Lung (tissue), 11 donors: ENCODE measurements at regions not wholly inside any gene's neighbourhood (a gene's known extent, or its start where the extent isn't known, plus 50 kb on each side); places are given as distances from the start of the nearest gene placed in this dataset.
"Not testable (repeated sequence)": the region's sequence is repeated elsewhere in the genome, so short reads cannot be mapped to it uniquely, and the experiment has no call there.

ENCODE experiments used
- ATAC-seq: fragments of 200-7000 bp; cut with Tn5 transposase; one replicate; pipeline ENCODE4 v1.9.1; 2020; ENCODE audit warnings: moderate number of reproducible peaks; ENCODE audit not compliant: insufficient read depth, low FRiP score
- DNase-seq, 3 donors: peaks; one replicate each; pipeline ENCODE4 v3.0.0-alpha.2; 2013 to 2017
- H3K27ac ChIP-seq, 2 donors: one replicate each; pipeline ENCODE4 v1.5.1; 2013; ENCODE audit warnings: mild to moderate bottlenecking in 2 of 2, moderate library complexity in 2 of 2, control low read depth in 1 of 2, inconsistent platforms in 1 of 2, low read depth in 1 of 2, low read length in 1 of 2
- H3K27me3 ChIP-seq, 3 donors: one replicate each; pipeline ENCODE4 v1.5.1; 2013; ENCODE audit warnings: low read length in 2 of 3; ENCODE audit not compliant: control insufficient read depth in 3 of 3, insufficient read depth in 3 of 3
- H3K36me3 ChIP-seq, 4 donors: one replicate each; pipeline ENCODE4 v1.5.1; 2013; ENCODE audit warnings: low read length in 4 of 4, mild to moderate bottlenecking in 1 of 4, moderate library complexity in 1 of 4; ENCODE audit not compliant: control insufficient read depth in 4 of 4, insufficient read depth in 4 of 4
- H3K4me1 ChIP-seq, 5 donors: one replicate each; pipeline ENCODE4 v1.5.1; 2013; ENCODE audit warnings: low read length in 5 of 5, mild to moderate bottlenecking in 2 of 5, moderate library complexity in 1 of 5; ENCODE audit not compliant: control insufficient read depth in 5 of 5, insufficient read depth in 5 of 5
- H3K4me3 ChIP-seq: one replicate; pipeline ENCODE4 v1.5.1; 2013; ENCODE audit warnings: mild to moderate bottlenecking, control low read depth, moderate library complexity
- H3K9ac ChIP-seq, 2 donors: one replicate each; pipeline ENCODE4 v1.5.1; 2013; ENCODE audit warnings: low read length in 2 of 2, control low read depth in 1 of 2; ENCODE audit not compliant: insufficient read depth in 1 of 2
- H3K9me3 ChIP-seq, 4 donors: one replicate each; pipeline ENCODE4 v1.5.1; 2013; ENCODE audit warnings: low read length in 3 of 4, mild to moderate bottlenecking in 1 of 4, moderate library complexity in 1 of 4; ENCODE audit not compliant: control insufficient read depth in 4 of 4, insufficient read depth in 3 of 4
- CTCF ChIP-seq: IDR thresholded peaks from 2 replicates; pipeline ENCODE4 v1.5.1; 2012; ENCODE audit warnings: mild to moderate bottlenecking; ENCODE audit errors: control extremely low read depth, extremely low read depth
- WGBS, 2 donors: extraction: QIAGEN DNeasy Blood & Tissue Kit; methylation state at CpG; one replicate each; pipeline ENCODE4 v1.1.7; 2013; 5-methylcytosine and 5-hydroxymethylcytosine counted together
- donor health status: control.
- donor health status: control.
- donor health status: Bipolar disorder and iron deficiency.
- donor health status: healthy.
- donor health status: DM: yes; HTN: yes; CAD: no.

GRCh38 chr2:180890781-180891180, 89.6 kb upstream of the UBE2E3 start:
- ATAC-seq (no peak), DNase-seq (no peak)
- Histone ChIP-seq H3K27ac (no peak overlapping the region), H3K9ac (no peak overlapping the region), H3K9me3 (no peaks in the 10 kb centered on the region), H3K36me3 (no peaks in the 10 kb centered on the region), H3K4me3 (no peak overlapping the region), H3K4me1 (no peaks in the 10 kb centered on the region), H3K27me3 (no peaks in the 10 kb centered on the region)
- 88 to 93% methylated on average over 1 of the region's 1 CpG for WGBS, 2 donors
- TF ChIP-seq CTCF = no peak

GRCh38 chr2:180882959-180883358, 97.4 kb upstream of the UBE2E3 start:
- ATAC-seq (no peak), DNase-seq (no peak)
- H3K9ac ChIP-seq = no peak overlapping the region
- peaks cover 0 to 2% (median 0%) of the 10 kb centered on the region in 5 donors for H3K4me1 ChIP-seq
- no peaks in the 10 kb centered on the region for H3K27me3 ChIP-seq
- H3K27ac ChIP-seq = no peak overlapping the region
- no peak overlapping the region for H3K4me3 ChIP-seq
- peaks cover 0 to 7% (median 2%) of the 10 kb centered on the region in 4 donors for H3K9me3 ChIP-seq
- no peaks in the 10 kb centered on the region for H3K36me3 ChIP-seq
- no peak for TF ChIP-seq CTCF

- no peak overlapping the region for H3K27ac ChIP-seq
- WGBS, 2 donors = 25 to 29% methylated on average over 3 of the region's 3 CpGs
- H3K36me3 ChIP-seq = no peaks in the 10 kb centered on the region
- TF ChIP-seq CTCF = no peak
- H3K4me1 ChIP-seq = no peaks in the 10 kb centered on the region
- H3K27me3 ChIP-seq = no peaks in the 10 kb centered on the region
- ATAC-seq (no peak), DNase-seq (no peak)
- H3K9ac ChIP-seq = no peak overlapping the region
- H3K9me3 ChIP-seq = peaks cover 0 to 7% (median 2%) of the 10 kb centered on the region in 4 donors
- H3K4me3 ChIP-seq = no peak overlapping the region
Measured at GRCh38 chr2:180876506-180876905, 103.9 kb upstream of the UBE2E3 start.

DNA sequence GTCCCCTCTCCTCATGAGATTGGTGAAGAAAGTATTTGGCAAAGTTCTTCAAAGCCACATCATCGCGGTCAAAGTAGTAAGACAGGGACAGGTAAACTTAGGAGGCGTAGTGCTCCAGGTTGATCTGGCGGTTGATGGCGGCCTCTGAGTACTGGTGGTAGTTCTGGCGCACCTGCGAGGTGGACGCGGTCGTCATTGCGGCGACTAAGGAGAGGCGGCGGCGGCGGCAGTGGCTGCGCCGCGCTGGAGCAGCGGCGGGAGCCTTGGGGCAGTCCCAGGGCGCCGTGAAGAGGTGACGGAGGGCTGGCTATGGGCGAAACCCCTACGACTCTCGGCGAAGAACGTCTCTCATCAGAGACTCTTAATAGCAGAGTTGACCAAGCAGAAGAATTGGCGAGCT, 107.2 kb upstream of the UBE2E3 start:
- Histone ChIP-seq H3K27me3 (no peaks in the 10 kb centered on the region), H3K9ac (no peak overlapping the region), H3K36me3 (no peaks in the 10 kb centered on the region), H3K4me3 (no peak overlapping the region), H3K4me1 (no peaks in the 10 kb centered on the region), H3K27ac (no peak overlapping the region), H3K9me3 (peaks cover 0 to 6% (median 2%) of the 10 kb centered on the region in 4 donors)
- ATAC-seq = no peak
- peak in 1 of 3 donors; percentile 3 for DNase-seq
- no peak for TF ChIP-seq CTCF
- WGBS, 2 donors = 63 to 84% methylated on average over 25 to 29 of the region's 30 CpGs

DNA sequence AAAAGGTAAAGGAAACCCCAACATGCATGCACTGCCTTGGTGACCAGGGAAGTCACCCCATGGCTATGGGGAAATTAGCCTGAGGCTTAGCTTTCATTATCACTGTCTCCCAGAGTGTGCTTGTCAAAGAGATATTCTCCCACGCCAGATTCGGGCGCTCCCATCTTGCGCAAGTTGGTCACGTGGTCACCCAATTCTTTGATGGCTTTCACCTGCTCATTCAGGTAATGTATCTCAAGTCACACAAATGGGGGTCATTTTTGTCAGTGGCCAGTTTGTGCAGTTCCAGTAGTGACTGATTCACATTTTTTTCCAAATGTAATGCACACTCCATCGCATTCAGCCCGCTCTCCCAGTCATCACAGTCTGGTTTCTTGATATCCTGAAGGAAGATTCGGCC, 107.6 kb upstream of the UBE2E3 start:
- H3K9me3 ChIP-seq, H3K27me3 ChIP-seq, ATAC-seq, H3K36me3 ChIP-seq, DNase-seq, H3K27ac ChIP-seq, H3K9ac ChIP-seq, H3K4me3 ChIP-seq, H3K4me1 ChIP-seq: not testable (repeated sequence)
- WGBS, 2 donors = 92% methylated on average over 7 to 8 of the region's 8 CpGs
